HG02623 (cell line): ENCODE measurements at regions not wholly inside any gene's neighbourhood (a gene's known extent, or its start where the extent isn't known, plus 50 kb on each side); places are given as distances from the start of the nearest gene placed in this dataset.

ENCODE experiments used
- ATAC-seq: cut with Tn5 transposase; IDR thresholded peaks from one replicate; pipeline ENCODE4 v1.9.1; 2021; ENCODE audit warnings: moderate library complexity; ENCODE audit not compliant: unreplicated experiment

DNA sequence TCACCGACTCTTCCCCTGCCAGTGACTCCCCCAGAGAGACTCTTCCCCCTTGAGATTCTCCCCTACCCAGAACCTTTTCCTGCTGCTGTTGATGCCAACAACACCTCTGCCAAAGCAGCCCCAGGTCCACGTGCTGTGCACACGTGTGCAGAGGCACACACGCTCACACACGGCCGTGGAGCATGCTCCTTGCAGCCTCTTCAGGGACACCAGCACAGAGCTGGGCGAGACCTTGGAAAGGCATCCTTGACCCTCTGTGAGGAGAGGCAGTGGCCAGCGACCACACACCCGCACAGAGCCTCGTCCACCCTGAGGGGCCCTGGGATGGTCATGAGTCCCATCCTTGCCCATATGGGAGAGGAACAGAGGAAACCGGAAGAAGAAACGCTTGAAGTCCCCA, 181.9 kb downstream of the RBFOX3 start:
- ATAC-seq, result no peak

DNA sequence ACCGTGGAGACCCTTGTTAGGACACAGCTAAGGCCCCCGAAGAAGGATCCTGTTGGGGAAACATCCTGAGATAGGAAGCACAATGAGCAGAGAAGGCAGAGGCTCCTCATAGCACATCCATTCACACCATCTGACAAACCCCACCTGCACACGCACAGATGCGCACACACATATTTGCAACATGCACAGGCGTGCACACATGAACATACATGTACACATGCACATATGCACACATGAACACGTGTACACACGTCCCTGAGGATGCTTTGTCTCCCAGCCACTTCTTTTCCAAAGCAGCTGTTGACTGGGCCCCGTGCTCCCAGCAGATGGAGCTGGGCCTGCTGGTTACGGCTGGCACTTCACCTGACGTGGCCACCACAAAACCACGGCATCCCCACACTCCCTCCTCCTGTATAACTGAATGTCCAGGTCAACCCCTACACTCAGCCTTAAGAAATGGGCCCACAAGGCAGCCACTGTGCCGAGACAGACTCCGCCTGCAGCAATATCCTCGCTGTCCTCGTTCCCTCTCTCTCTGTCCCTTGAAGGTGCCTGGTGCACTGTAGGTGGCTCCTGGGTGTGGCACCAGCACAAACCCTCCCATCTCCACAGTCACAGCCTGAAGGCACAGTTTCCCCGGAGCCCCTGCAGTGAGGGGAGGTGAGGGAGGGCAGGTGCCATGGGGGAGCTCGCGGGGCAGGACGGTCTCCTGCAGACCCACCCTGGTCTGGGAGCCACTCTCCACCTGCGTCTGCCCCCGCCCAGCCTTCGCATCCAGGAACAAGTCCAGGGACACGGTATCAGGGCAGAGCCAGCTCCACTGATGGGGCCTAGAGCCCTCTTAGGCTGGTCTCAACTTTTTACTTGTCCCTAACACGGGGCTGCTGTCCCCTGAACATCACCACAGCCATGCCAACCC, 183.0 kb downstream of the RBFOX3 start:
- ATAC-seq, result no peak

DNA sequence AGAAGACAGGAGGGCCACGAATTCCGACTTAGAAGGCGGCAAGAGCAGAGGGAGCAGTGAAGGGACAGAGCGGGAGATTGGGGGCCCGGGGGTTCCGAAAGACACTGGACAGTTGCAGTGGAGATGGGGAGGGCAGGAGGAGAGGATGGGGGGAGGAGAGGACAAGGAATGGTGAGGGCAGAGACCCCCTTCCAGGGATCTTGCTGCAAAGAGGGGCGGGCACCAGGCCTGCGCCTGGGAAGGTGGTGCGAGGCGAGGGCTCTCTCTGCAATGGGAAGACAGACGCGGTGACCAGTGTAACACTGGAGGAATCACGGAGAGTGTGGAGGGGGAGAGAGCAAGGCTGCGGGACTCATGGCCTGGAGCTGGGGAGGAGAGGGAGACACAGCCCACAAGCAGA, 185.2 kb downstream of the RBFOX3 start:
- ATAC-seq, result no peak

DNA sequence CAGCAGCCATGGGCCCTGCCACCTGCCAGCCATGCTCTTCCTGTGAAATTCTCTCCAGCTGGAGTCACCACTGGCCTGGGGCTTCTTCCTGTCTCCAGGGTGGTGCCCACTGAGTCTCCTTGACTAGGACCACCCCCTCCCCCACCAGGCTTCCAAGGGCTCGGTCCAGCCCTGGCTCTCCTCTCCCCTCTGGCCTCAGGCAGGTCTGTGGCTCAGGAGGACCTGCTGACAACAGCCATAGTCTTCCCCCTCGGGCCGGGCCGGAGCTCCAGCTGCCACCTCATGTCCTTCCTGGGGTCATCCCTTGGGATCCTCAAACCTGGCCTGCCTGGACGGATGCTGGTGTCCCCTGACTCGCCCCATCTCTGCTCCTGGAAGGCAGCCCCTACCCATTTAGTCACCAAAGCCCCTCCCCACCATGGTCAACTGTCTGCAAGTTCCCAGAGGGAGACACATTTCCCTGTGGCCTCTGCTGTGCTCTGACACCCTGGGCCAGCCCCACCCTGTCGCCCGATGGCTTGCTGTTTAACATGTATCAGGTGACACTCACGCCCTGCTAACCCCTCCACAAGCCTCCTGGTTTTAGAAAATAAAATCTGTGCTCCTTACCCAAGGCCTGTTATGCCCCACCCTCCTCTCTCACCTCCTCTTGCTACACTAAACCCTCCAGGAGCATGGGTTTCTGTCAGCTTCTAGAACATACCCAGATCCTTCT, 186.2 kb downstream of the RBFOX3 start:
- no peak for ATAC-seq

DNA sequence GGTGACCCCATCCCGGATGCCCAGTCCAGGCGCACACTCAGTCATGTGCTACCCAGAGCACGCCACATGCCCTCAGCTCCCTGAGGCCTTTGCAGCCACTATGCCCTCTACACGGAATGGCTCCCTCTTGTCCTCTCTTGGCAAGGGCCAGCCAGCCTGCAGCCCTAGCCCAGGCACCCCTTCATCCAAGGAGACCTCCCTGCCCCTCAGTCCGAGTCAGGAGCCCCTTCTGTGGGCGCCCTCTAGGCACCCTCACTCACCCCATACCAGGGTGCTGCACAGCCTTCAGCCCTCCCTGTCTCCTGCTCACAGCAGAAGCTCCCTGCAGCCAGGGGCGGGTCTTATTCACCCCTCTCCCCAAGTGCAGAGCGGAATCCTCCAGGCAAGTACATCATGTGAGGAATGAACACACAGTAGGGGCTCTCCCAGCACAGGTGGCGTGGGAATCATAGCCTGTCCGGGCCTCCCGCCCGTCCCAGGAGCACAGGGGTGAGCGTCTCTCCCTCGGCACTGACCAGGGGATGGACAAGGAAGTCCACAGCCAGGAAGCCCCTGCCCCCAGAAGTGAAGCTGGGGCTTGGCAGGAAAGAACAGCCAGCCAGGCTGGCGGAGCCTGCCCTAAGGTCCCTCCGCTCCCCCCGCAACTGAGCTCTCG, 186.9 kb downstream of the RBFOX3 start:
- no peak for ATAC-seq

GRCh38 chr17:79422236-79422635, 188.6 kb downstream of the RBFOX3 start:
- no peak for ATAC-seq

- no peak for ATAC-seq
These were observed 190.3 kb downstream of the RBFOX3 start for GRCh38 chr17:79420318-79421243.

- ATAC-seq, result no peak
These were observed 193.3 kb downstream of the RBFOX3 start for GRCh38 chr17:79417476-79417988.

GRCh38 chr17:79415909-79416308, 194.9 kb downstream of the RBFOX3 start:
- no peak for ATAC-seq

DNA sequence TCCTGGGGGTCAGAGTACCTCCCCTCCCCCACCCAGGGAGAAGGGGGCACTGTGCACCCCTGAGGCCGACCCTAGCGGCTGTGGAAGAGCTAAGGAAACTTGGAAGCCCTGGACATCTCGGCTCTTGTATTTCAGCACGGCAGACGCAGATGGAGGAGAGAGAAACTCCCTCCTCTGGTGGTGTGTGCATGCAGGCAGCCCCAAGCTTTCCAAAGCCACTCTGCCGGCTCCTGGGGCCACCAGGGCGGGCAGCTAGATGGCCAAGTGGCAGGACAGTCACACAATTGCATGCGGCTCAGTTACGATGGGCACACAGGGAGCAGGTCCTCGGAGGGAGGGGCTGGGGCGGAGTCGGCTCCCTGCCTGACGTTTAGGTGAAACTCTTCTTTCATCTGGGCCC, 195.5 kb downstream of the RBFOX3 start:
- no peak for ATAC-seq

DNA sequence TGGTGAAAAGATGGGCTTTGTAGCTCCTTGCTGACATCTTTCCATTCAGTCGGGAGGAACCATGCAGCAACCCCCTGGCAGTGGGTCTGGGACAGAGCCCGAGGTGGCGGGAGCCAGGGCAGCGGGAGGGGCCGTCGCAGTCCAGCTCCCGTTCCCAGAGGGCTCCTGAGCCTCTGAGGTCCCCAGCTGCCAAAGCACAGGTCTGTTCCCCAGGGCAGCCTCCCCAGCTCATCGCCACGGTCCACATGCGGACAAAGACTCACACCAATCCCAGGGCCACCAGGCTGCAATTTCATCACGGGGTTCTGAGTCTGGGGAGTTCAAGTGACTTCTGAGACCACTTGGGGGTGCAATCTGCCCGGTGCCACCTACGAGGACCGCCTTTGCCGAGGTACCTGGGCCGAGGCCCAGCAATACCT, 196.0 kb downstream of the RBFOX3 start:
- ATAC-seq, result no peak

- no peak for ATAC-seq
These were observed 196.6 kb downstream of the RBFOX3 start for GRCh38 chr17:79414063-79414792.

DNA sequence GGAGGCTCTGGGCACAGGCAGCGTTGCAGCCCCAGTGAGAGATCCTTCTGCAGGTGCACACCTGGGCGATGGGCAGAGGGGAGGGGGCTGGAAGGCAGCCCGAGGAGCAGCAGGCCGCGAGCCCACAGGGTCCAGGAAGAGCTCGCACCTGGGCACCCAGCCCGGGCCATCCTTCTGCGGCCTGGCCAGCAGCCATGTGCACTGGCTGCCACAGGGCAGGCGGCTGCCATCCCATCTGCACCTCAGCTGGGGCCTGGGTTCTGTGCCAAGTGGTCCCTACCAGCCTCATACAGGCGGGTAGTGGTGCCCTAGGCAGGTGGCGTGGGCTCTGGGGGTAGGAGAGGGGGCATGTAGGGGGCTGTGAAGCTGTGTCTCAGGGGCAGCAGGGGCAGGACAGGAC, 197.2 kb downstream of the RBFOX3 start:
- no peak for ATAC-seq

- ATAC-seq, result no peak
These were observed 197.9 kb downstream of the RBFOX3 start for GRCh38 chr17:79412886-79413390.

GRCh38 chr17:79412110-79412509, 198.7 kb downstream of the RBFOX3 start:
- ATAC-seq, result no peak

DNA sequence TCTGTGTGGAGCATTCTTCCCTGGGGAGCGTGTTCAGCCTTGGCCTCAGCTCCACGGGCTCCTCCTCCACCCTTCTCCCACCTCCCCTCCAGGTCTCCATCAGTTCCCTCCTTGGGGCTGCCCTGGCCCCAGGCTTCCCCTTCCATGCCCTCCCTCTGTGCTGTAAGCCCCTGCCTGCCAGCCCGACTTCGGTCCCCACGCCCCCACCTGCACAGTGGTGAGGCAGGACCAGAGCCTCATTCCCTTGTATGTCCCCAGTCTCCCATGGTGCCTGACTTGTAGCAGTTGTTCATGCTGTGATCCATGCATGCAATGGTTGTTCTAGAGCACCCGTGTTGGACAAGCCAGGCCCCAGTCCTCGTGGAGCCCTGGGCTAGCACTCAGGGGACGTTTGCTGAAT, 199.4 kb downstream of the RBFOX3 start:
- ATAC-seq, result no peak

- ATAC-seq, result no peak
These were observed 200.2 kb downstream of the RBFOX3 start for GRCh38 chr17:79410681-79411080.

GRCh38 chr17:79408251-79408650, 202.6 kb downstream of the RBFOX3 start:
- no peak for ATAC-seq

GRCh38 chr17:79407385-79407784, 203.5 kb downstream of the RBFOX3 start:
- no peak for ATAC-seq

DNA sequence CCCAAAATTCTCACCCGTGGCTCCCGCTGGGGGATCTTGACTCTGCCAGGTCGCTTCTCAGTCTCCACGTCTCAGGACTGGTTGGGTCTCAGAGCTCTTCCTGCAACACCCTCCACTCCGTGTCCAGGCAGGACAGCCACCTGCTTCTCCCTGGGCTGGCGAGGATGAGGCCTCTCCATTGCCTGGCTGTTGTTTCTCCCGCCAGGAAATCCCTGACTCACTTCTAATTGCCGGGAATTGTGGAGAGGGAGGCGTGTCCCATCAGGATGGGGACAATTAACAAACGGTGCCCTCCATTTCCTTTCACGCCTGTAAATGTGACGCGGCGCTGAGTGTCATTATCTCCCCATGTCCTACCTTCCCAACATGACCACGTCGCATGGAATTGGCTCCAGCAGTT, 204.5 kb downstream of the RBFOX3 start:
- ATAC-seq, result no peak
